GM08714 (cell line): ENCODE measurements at regions not wholly inside any gene's neighbourhood (a gene's known extent, or its start where the extent isn't known, plus 50 kb on each side); places are given as distances from the start of the nearest gene placed in this dataset.

Source experiments
- H3K4me3 ChIP-seq: fragments of 200-500 bp; sonication (Bioruptor generic); 2 replicates; pipeline ENCODE4 v1.5.1; 2014; ENCODE audit warnings: mild to moderate bottlenecking, low read length, inconsistent platforms
- ZNF274 ChIP-seq: IDR thresholded peaks from 2 replicates; pipeline ENCODE4 v1.6.1; 2012; ENCODE audit warnings: mild to moderate bottlenecking, low read depth, low read length

GRCh38 chr21:27315373-27315772 is 348.5 kb upstream of the ADAMTS5 start:
- no peak for TF ChIP-seq ZNF274

GRCh38 chr21:27314131-27314530 is 347.2 kb upstream of the ADAMTS5 start:
- H3K4me3 ChIP-seq = no peak overlapping the region
- TF ChIP-seq ZNF274 = no peak

More at GRCh38 chr21:27315373-27315772, 348.5 kb upstream of the ADAMTS5 start:
- H3K4me3 ChIP-seq = no peak overlapping the region

GRCh38 chr21:27306791-27307775 is 340.2 kb upstream of the ADAMTS5 start:
- no peak overlapping the region for H3K4me3 ChIP-seq
- TF ChIP-seq ZNF274 = no peak

GRCh38 chr21:27306206-27306605 is 339.3 kb upstream of the ADAMTS5 start:
- no peak overlapping the region for H3K4me3 ChIP-seq
- no peak for TF ChIP-seq ZNF274

- no peak overlapping the region for H3K4me3 ChIP-seq
- TF ChIP-seq ZNF274 = no peak
These were observed 334.3 kb upstream of the ADAMTS5 start for GRCh38 chr21:27301220-27301619.

GRCh38 chr21:27300770-27301169 is 333.9 kb upstream of the ADAMTS5 start:
- H3K4me3 ChIP-seq = no peak overlapping the region

GRCh38 chr21:27298465-27298864 is 331.6 kb upstream of the ADAMTS5 start:
- no peak for TF ChIP-seq ZNF274
- no peak overlapping the region for H3K4me3 ChIP-seq

More at GRCh38 chr21:27300770-27301169, 333.9 kb upstream of the ADAMTS5 start:
- TF ChIP-seq ZNF274 = no peak

GRCh38 chr21:27293239-27293638 is 326.4 kb upstream of the ADAMTS5 start:
- TF ChIP-seq ZNF274 = no peak
- no peak overlapping the region for H3K4me3 ChIP-seq

GRCh38 chr21:27292783-27293182 is 325.9 kb upstream of the ADAMTS5 start:
- TF ChIP-seq ZNF274 = no peak
- no peak overlapping the region for H3K4me3 ChIP-seq

GRCh38 chr21:27292229-27292628 is 325.3 kb upstream of the ADAMTS5 start:
- H3K4me3 ChIP-seq = no peak overlapping the region
- no peak for TF ChIP-seq ZNF274

GRCh38 chr21:27291006-27291405 is 324.1 kb upstream of the ADAMTS5 start:
- H3K4me3 ChIP-seq = no peak overlapping the region
- TF ChIP-seq ZNF274 = no peak

- H3K4me3 ChIP-seq = no peak overlapping the region
- TF ChIP-seq ZNF274 = no peak
These were observed 323.1 kb upstream of the ADAMTS5 start for GRCh38 chr21:27290028-27290427.

- no peak overlapping the region for H3K4me3 ChIP-seq
- TF ChIP-seq ZNF274 = no peak
These were observed 319.9 kb upstream of the ADAMTS5 start for GRCh38 chr21:27286760-27287159.

- H3K4me3 ChIP-seq = no peak overlapping the region
- TF ChIP-seq ZNF274 = no peak
These were observed 310.2 kb upstream of the ADAMTS5 start for GRCh38 chr21:27277110-27277509.

GRCh38 chr21:27275294-27275927 is 308.5 kb upstream of the ADAMTS5 start:
- no peak overlapping the region; the same call in 1 of the 2 replicates for H3K4me3 ChIP-seq
- TF ChIP-seq ZNF274 = no peak
